Hepatocyte (in vitro differentiated cells): ENCODE measurements at regions not wholly inside any gene's neighbourhood (a gene's known extent, or its start where the extent isn't known, plus 50 kb on each side); places are given as distances from the start of the nearest gene placed in this dataset.

Source experiments
- DNase-seq: peaks from one replicate; pipeline ENCODE4 v3.0.0-alpha.2; 2016; ENCODE audit warnings: low spot score
- H2AFZ ChIP-seq: fragments of 200-600 bp; sonication (generic); 2 replicates; pipeline ENCODE4 v1.6.0; 2016; ENCODE audit warnings: antibody characterized with exemption, mild to moderate bottlenecking
- H3K27ac ChIP-seq: fragments of 200-600 bp; sonication (generic); 2 replicates; pipeline ENCODE4 v1.5.1; 2016; ENCODE audit warnings: mild to moderate bottlenecking
- H3K27me3 ChIP-seq: fragments of 200-600 bp; sonication (generic); 2 replicates; pipeline ENCODE4 v1.6.1; 2016
- H3K36me3 ChIP-seq: fragments of 200-600 bp; sonication (generic); replicated peaks from 2 replicates; pipeline ENCODE4 v1.5.1; 2016; ENCODE audit warnings: low read depth; ENCODE audit not compliant: insufficient read depth
- H3K4me1 ChIP-seq: fragments of 200-600 bp; sonication (generic); 2 replicates; pipeline ENCODE4 v1.5.1; 2016; ENCODE audit warnings: mild to moderate bottlenecking, moderate library complexity; ENCODE audit not compliant: insufficient read depth
- H3K4me2 ChIP-seq: fragments of 200-600 bp; sonication (generic); 2 replicates; pipeline ENCODE4 v1.6.0; 2016
- H3K4me3 ChIP-seq: fragments of 200-600 bp; sonication (generic); 2 replicates; pipeline ENCODE4 v1.5.1; 2016; ENCODE audit warnings: mild to moderate bottlenecking
- H3K79me2 ChIP-seq: fragments of 200-600 bp; sonication (generic); 2 replicates; pipeline ENCODE4 v1.6.0; 2017; ENCODE audit warnings: mild to moderate bottlenecking
- H3K9me2 ChIP-seq: fragments of 200-600 bp; sonication (generic); replicated peaks from 2 replicates; pipeline ENCODE4 v1.6.0; 2017; ENCODE audit warnings: mild to moderate bottlenecking; ENCODE audit not compliant: insufficient read depth
- H3K9me3 ChIP-seq: fragments of 200-600 bp; sonication (generic); 2 replicates; pipeline ENCODE4 v1.5.1; 2016; ENCODE audit warnings: low read depth, mild to moderate bottlenecking
- H4K20me1 ChIP-seq: fragments of 200-600 bp; sonication (generic); 2 replicates; pipeline ENCODE4 v1.6.0; 2016; ENCODE audit warnings: mild to moderate bottlenecking; ENCODE audit not compliant: insufficient read depth, poor library complexity, severe bottlenecking
- EZH2 ChIP-seq: fragments of 200-600 bp; sonication (generic); IDR thresholded peaks from 2 replicates; pipeline ENCODE4 v1.6.1; 2016; ENCODE audit warnings: antibody characterized with exemption, mild to moderate bottlenecking, borderline replicate concordance
- EZH2phosphoT487 ChIP-seq: fragments of 200-600 bp; sonication (generic); IDR thresholded peaks from one replicate; pipeline ENCODE4 v1.6.1; 2018; ENCODE audit warnings: antibody characterized with exemption, mild to moderate bottlenecking, low read depth, moderate library complexity; ENCODE audit not compliant: unreplicated experiment, severe bottlenecking
- WGBS: methylation state at CpG from one replicate; pipeline ENCODE4 v1.1.6; 2016; ENCODE audit warnings: low lambda C conversion rate; ENCODE audit errors: missing lambda C conversion rate; 5-methylcytosine and 5-hydroxymethylcytosine counted together
- TF ChIP-seq, protein P1 (sequence below): fragments of 200-600 bp; sonication (generic); IDR thresholded peaks from 2 replicates; pipeline ENCODE4 v1.5.1; 2016; ENCODE audit warnings: antibody characterized with exemption, mild to moderate bottlenecking; ENCODE audit not compliant: poor library complexity

GRCh38 chr4:156633847-156634246 lies 337.8 kb downstream of the PDGFC start:
- Histone ChIP-seq H2AFZ (no peak overlapping the region), H3K27ac (no peak overlapping the region), H3K4me1 (peaks cover 12% of the 10 kb centered on the region), H3K9me2 (no peaks in the 10 kb centered on the region), H3K4me2 (no peak overlapping the region), H3K4me3 (no peak overlapping the region), H3K36me3 (no peaks in the 10 kb centered on the region), H3K27me3 (no peaks in the 10 kb centered on the region), H3K79me2 (no peaks in the 10 kb centered on the region), H4K20me1 (no peaks in the 10 kb centered on the region), H3K9me3 (no peaks in the 10 kb centered on the region)
- TF ChIP-seq, protein P1, sequence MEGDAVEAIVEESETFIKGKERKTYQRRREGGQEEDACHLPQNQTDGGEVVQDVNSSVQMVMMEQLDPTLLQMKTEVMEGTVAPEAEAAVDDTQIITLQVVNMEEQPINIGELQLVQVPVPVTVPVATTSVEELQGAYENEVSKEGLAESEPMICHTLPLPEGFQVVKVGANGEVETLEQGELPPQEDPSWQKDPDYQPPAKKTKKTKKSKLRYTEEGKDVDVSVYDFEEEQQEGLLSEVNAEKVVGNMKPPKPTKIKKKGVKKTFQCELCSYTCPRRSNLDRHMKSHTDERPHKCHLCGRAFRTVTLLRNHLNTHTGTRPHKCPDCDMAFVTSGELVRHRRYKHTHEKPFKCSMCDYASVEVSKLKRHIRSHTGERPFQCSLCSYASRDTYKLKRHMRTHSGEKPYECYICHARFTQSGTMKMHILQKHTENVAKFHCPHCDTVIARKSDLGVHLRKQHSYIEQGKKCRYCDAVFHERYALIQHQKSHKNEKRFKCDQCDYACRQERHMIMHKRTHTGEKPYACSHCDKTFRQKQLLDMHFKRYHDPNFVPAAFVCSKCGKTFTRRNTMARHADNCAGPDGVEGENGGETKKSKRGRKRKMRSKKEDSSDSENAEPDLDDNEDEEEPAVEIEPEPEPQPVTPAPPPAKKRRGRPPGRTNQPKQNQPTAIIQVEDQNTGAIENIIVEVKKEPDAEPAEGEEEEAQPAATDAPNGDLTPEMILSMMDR: no peak
- no peak for TF ChIP-seq EZH2
- no peak for TF ChIP-seq EZH2phosphoT487
- no peak for DNase-seq
- 88% methylated on average over 5 of the region's 5 CpGs for WGBS

DNA sequence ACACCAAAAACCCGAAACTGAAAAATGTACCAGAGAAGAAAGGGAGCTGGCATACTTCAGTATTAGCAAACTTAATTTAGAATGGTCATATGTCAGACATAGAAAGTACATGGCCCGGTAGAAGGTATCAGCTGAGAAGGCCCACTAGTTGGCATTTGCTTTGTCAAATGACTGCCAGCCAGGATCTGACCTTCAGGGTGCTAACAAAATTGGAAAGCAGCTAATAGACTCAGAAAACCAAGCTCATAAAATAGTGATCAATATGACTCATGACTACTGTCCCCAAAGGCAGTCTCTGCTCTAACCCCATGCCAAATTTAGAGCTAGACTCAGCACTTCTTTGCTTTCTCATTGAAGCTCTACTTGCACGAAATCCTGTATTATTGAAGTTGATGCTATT lies 342.7 kb downstream of the PDGFC start:
- no peaks in the 10 kb centered on the region for H3K79me2 ChIP-seq
- no peak overlapping the region for H3K4me3 ChIP-seq
- 79% methylated on average over 3 of the region's 3 CpGs for WGBS
- no peak overlapping the region for H3K4me2 ChIP-seq
- TF ChIP-seq, protein P1: no peak
- no peak for TF ChIP-seq EZH2phosphoT487
- TF ChIP-seq EZH2: no peak
- no peak overlapping the region for H2AFZ ChIP-seq
- H3K9me3 ChIP-seq: no peaks in the 10 kb centered on the region
- DNase-seq: no peak
- no peaks in the 10 kb centered on the region for H3K36me3 ChIP-seq
- H4K20me1 ChIP-seq: no peaks in the 10 kb centered on the region
- no peak overlapping the region for H3K27ac ChIP-seq
- no peaks in the 10 kb centered on the region for H3K27me3 ChIP-seq
- H3K4me1 ChIP-seq: no peaks in the 10 kb centered on the region
- no peaks in the 10 kb centered on the region for H3K9me2 ChIP-seq

DNA sequence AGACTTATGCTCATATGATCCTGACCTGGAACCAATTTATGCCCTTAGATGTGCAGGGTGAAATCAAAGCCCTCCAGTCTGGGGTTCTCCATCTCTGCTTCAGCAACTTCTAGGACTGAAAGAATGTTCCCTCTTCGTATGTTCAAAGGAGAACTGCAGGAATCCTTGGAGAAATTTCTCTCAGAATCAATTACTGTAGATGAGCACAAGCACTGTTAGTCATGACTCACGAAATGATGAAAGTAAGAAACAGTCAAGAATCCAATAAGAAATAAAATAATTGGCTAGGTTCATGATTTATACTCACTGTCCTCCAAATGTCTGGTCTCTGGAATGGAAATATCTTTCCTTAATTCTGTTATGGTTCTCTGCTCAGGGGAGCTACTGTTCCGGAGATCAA lies 348.2 kb downstream of the PDGFC start:
- Histone ChIP-seq H3K79me2 (no peaks in the 10 kb centered on the region), H3K9me2 (no peaks in the 10 kb centered on the region), H3K27me3 (no peaks in the 10 kb centered on the region), H4K20me1 (no peaks in the 10 kb centered on the region), H3K4me2 (no peak overlapping the region), H3K4me1 (no peaks in the 10 kb centered on the region), H2AFZ (no peak overlapping the region), H3K4me3 (no peak overlapping the region), H3K9me3 (no peaks in the 10 kb centered on the region), H3K36me3 (no peaks in the 10 kb centered on the region), H3K27ac (no peak overlapping the region)
- no peak for DNase-seq
- no peak for TF ChIP-seq EZH2phosphoT487
- TF ChIP-seq, protein P1: no peak
- TF ChIP-seq EZH2: no peak
- 88% methylated on average over 3 of the region's 3 CpGs for WGBS

DNA sequence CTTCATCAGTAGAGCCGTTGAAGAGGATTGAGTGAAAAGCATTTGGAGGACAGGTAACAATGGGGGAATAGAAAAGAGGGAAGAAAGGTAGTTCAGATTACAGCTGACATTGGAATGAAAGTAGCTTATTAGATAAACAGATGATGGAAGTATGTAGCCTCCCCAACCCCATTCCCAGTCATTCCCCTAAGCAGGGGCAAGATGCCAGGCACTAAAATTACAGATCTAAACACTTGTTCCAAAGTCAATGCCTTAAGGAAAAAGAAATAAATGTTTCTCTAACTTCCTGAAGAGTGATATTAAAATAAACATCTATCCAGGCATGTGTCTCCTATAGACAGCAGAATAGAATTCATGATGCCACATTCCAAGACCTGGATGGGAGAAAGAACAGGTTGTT lies 350.8 kb downstream of the PDGFC start:
- H3K27me3 ChIP-seq: no peaks in the 10 kb centered on the region
- no peak overlapping the region for H3K4me3 ChIP-seq
- H3K79me2 ChIP-seq: no peaks in the 10 kb centered on the region
- H3K36me3 ChIP-seq: no peaks in the 10 kb centered on the region
- H3K27ac ChIP-seq: no peak overlapping the region
- no peak overlapping the region for H3K4me2 ChIP-seq
- 79% methylated on average over 1 of the region's 1 CpG for WGBS
- TF ChIP-seq, protein P1: no peak
- TF ChIP-seq EZH2phosphoT487 (no peak), EZH2 (no peak)
- DNase-seq: no peak
- H3K4me1 ChIP-seq: no peaks in the 10 kb centered on the region
- H3K9me2 ChIP-seq: no peaks in the 10 kb centered on the region
- H2AFZ ChIP-seq: no peak overlapping the region
- H3K9me3 ChIP-seq: no peaks in the 10 kb centered on the region
- no peaks in the 10 kb centered on the region for H4K20me1 ChIP-seq
